H1 (cell line): ENCODE measurements at regions not wholly inside any gene's neighbourhood (a gene's known extent, or its start where the extent isn't known, plus 50 kb on each side); places are given as distances from the start of the nearest gene placed in this dataset.

Source experiments
- CTCF ChIA-PET: fragments of 300-600 bp; sonication (Branson Sonifier 250); formaldehyde crosslinking; loops from one replicate; lab custom pipeline; 2021; ENCODE audit not compliant: partially characterized antibody; lab: Charles Lee
- POLR2A ChIA-PET: fragments of 300-600 bp; sonication (Branson Sonifier 250); formaldehyde crosslinking; loops from one replicate; lab custom pipeline; 2021; ENCODE audit warnings: inconsistent platforms; ENCODE audit not compliant: partially characterized antibody; lab: Charles Lee
- DNase-seq, 2 experiments: peaks; one replicate each; pipeline versions ENCODE4 v3.0.0 to v3.0.0-alpha.2; 2010 to 2022; ENCODE audit warnings: low spot score in 2 of 2, low read depth in 1 of 2, mixed read lengths in 1 of 2
- FAIRE-seq: peaks from 2 replicates; lab custom pipeline; 2011; peaks lifted over from hg19 to GRCh38; lab: Jason Lieb, UNC
- H2AFZ ChIP-seq: 2 replicates; pipeline ENCODE4 v1.8.1; 2012; ENCODE audit warnings: low read length, inconsistent platforms
- H2AK5ac ChIP-seq: 2 replicates; pipeline ENCODE4 v1.6.1; 2013; ENCODE audit warnings: low read depth, low read length
- H2BK120ac ChIP-seq: replicated peaks from 2 replicates; pipeline ENCODE3; 2013; ENCODE audit warnings: low read depth, low read length, inconsistent platforms
- H2BK12ac ChIP-seq: 2 replicates; pipeline ENCODE4 v1.6.1; 2013; ENCODE audit warnings: low read depth, low read length
- H2BK15ac ChIP-seq: 2 replicates; pipeline ENCODE4 v1.6.1; 2013; ENCODE audit warnings: low read length
- H2BK20ac ChIP-seq: 2 replicates; pipeline ENCODE4 v1.6.1; 2013; ENCODE audit warnings: low read length
- H2BK5ac ChIP-seq: 2 replicates; pipeline ENCODE4 v1.6.1; 2013; ENCODE audit warnings: low read depth, low read length
- H3K14ac ChIP-seq: 2 replicates; pipeline ENCODE4 v1.6.1; 2013; ENCODE audit warnings: inconsistent platforms; ENCODE audit not compliant: insufficient read length
- H3K18ac ChIP-seq: 2 replicates; pipeline ENCODE4 v1.6.1; 2013; ENCODE audit warnings: low read length; ENCODE audit errors: extremely low read depth
- H3K23ac ChIP-seq: 2 replicates; pipeline ENCODE4 v1.6.1; 2013; ENCODE audit warnings: inconsistent platforms; ENCODE audit not compliant: insufficient read length
- H3K23me2 ChIP-seq: 2 replicates; pipeline ENCODE4 v1.6.1; 2013; ENCODE audit warnings: low read depth, low read length
- H3K27ac ChIP-seq: 2 replicates; pipeline ENCODE4 v1.6.1; 2011; ENCODE audit warnings: low read depth, low read length, inconsistent platforms
- H3K27me3 ChIP-seq, 4 experiments: replicated peaks in 1 of 4; 1 replicate in 1 of 4; 2 replicates in 3 of 4; pipeline versions ENCODE4 v1.6.1 to v1.8.1; 2011 to 2013; ENCODE audit warnings: low read length in 3 of 4, mild to moderate bottlenecking in 3 of 4, inconsistent platforms in 2 of 4, mixed read lengths in 2 of 4, moderate library complexity in 1 of 4; ENCODE audit not compliant: control insufficient read depth in 3 of 4, insufficient read depth in 3 of 4; ENCODE audit errors: extremely low read depth in 1 of 4
- H3K36me3 ChIP-seq, 4 experiments: 2 replicates each; pipeline versions ENCODE4 v1.6.1 to v1.8.1; 2011 to 2013; ENCODE audit warnings: mild to moderate bottlenecking in 4 of 4, low read length in 3 of 4, moderate library complexity in 2 of 4, control low read depth in 1 of 4, inconsistent platforms in 1 of 4; ENCODE audit not compliant: insufficient read depth in 4 of 4, control insufficient read depth in 2 of 4
- H3K4ac ChIP-seq: replicated peaks from 2 replicates; pipeline ENCODE3; 2013; ENCODE audit warnings: low read length, low read depth, mixed read lengths, inconsistent platforms; ENCODE audit not compliant: insufficient read length
- H3K4me1 ChIP-seq, 4 experiments: replicated peaks in 1 of 4; 1 replicate in 1 of 4; 2 replicates in 3 of 4; pipeline versions ENCODE4 v1.6.1 to v1.8.1; 2011 to 2013; ENCODE audit warnings: low read length in 3 of 4, inconsistent platforms in 2 of 4, mixed read lengths in 1 of 4; ENCODE audit not compliant: insufficient read depth in 4 of 4, control insufficient read depth in 3 of 4
- H3K4me2 ChIP-seq, 2 experiments: 2 replicates each; pipeline versions ENCODE4 v1.6.1 to v1.8.1; 2011 to 2013; ENCODE audit warnings: low read depth in 2 of 2, low read length in 2 of 2, control low read depth in 1 of 2, inconsistent platforms in 1 of 2, mild to moderate bottlenecking in 1 of 2; ENCODE audit not compliant: insufficient read depth in 1 of 2
- H3K4me3 ChIP-seq, 4 experiments: fragments of 200-600, 300-600 bp in 1 of 4; sonication (generic), shearing (Covaris generic), sonication (Bioruptor Twin) in 1 of 4; 2 replicates each; pipeline versions ENCODE4 v1.5.1 to v1.8.1; 2011 to 2016; ENCODE audit warnings: low read length in 4 of 4, low read depth in 3 of 4, control low read depth in 2 of 4, inconsistent platforms in 2 of 4, mild to moderate bottlenecking in 2 of 4, mixed read lengths in 1 of 4, moderate library complexity in 1 of 4; ENCODE audit not compliant: insufficient read depth in 2 of 4; ENCODE audit errors: extremely low read depth in 1 of 4
- H3K56ac ChIP-seq: replicated peaks from 2 replicates; pipeline ENCODE3; 2013; ENCODE audit warnings: low read depth, mild to moderate bottlenecking, mixed read lengths, low read length, inconsistent platforms; ENCODE audit not compliant: insufficient read length
- H3K79me1 ChIP-seq: 2 replicates; pipeline ENCODE4 v1.6.1; 2013; ENCODE audit warnings: low read depth, low read length, control low read depth
- H3K79me2 ChIP-seq, 2 experiments: 2 replicates each; pipeline versions ENCODE4 v1.6.1 to v1.8.1; 2012 to 2013; ENCODE audit warnings: low read length in 2 of 2, mild to moderate bottlenecking in 2 of 2, inconsistent platforms in 1 of 2; ENCODE audit not compliant: insufficient read depth in 2 of 2, control insufficient read depth in 1 of 2
- H3K9ac ChIP-seq, 4 experiments: replicated peaks in 1 of 4; 1 replicate in 1 of 4; 2 replicates in 3 of 4; pipeline versions ENCODE4 v1.6.1 to v1.8.1; 2011 to 2013; ENCODE audit warnings: low read depth in 3 of 4, low read length in 3 of 4, control low read depth in 2 of 4, mild to moderate bottlenecking in 2 of 4, moderate library complexity in 2 of 4, inconsistent platforms in 1 of 4; ENCODE audit errors: extremely low read depth in 1 of 4
- H3K9me3 ChIP-seq, 2 experiments: 2 replicates each; pipeline versions ENCODE4 v1.6.1 to v1.8.1; 2012 to 2013; ENCODE audit warnings: mild to moderate bottlenecking in 2 of 2, moderate library complexity in 2 of 2, control low read depth in 1 of 2, inconsistent platforms in 1 of 2, low read depth in 1 of 2, low read length in 1 of 2, mixed read lengths in 1 of 2; ENCODE audit not compliant: insufficient read depth in 2 of 2
- H4K20me1 ChIP-seq, 2 experiments: replicated peaks in 1 of 2; 2 replicates each; pipeline versions ENCODE3 to v1.8.1; 2011 to 2013; ENCODE audit warnings: inconsistent platforms in 2 of 2, low read length in 2 of 2, mild to moderate bottlenecking in 1 of 2; ENCODE audit not compliant: insufficient read depth in 2 of 2, control insufficient read depth in 1 of 2
- H4K5ac ChIP-seq: 2 replicates; pipeline ENCODE4 v1.6.1; 2013; ENCODE audit warnings: low read length, low read depth, mixed read lengths, inconsistent platforms; ENCODE audit not compliant: insufficient read length
- H4K8ac ChIP-seq: 2 replicates; pipeline ENCODE4 v1.8.0; 2013; ENCODE audit warnings: mild to moderate bottlenecking, moderate library complexity, low read length, inconsistent platforms; ENCODE audit not compliant: insufficient read depth; ENCODE audit errors: extremely low read depth
- H4K91ac ChIP-seq: replicated peaks from 2 replicates; pipeline ENCODE3; 2013; ENCODE audit warnings: low read length, mixed read lengths, inconsistent platforms; ENCODE audit not compliant: insufficient read length
- CBX5 ChIP-seq: fragments of 300-800, 300-1000 bp; sonication (generic); IDR thresholded peaks from 2 replicates; pipeline ENCODE4 v1.7.1; 2016; ENCODE audit warnings: antibody characterized with exemption, low read length, low read depth
- CBX8 ChIP-seq: fragments of 300-800, 300-1000 bp; sonication (generic); IDR thresholded peaks from 2 replicates; pipeline ENCODE4 v1.7.1; 2016; ENCODE audit warnings: low read depth, low read length, borderline replicate concordance
- CTCF ChIP-seq, 3 experiments: IDR thresholded peaks; 1 replicate in 2 of 3; 2 replicates in 1 of 3; pipeline versions ENCODE4 v1.5.1 to v1.6.1; 2011; ENCODE audit warnings: low read length in 3 of 3, mild to moderate bottlenecking in 3 of 3, inconsistent platforms in 2 of 3, low read depth in 1 of 3, moderate library complexity in 1 of 3; ENCODE audit not compliant: insufficient read depth in 1 of 3; ENCODE audit errors: control extremely low read depth in 1 of 3
- GABPA ChIP-seq: IDR thresholded peaks from 2 replicates; pipeline ENCODE4 v1.6.1; 2011; ENCODE audit warnings: mild to moderate bottlenecking, low read length, moderate library complexity, borderline replicate concordance; ENCODE audit not compliant: insufficient read depth
- MAX ChIP-seq: IDR thresholded peaks from 2 replicates; pipeline ENCODE4 v1.6.1; 2012; ENCODE audit warnings: inconsistent platforms
- TAF7 ChIP-seq: optimal IDR thresholded peaks from 2 replicates; pipeline ENCODE3; 2011; ENCODE audit warnings: low read depth, mild to moderate bottlenecking, inconsistent platforms, low read length, moderate library complexity, borderline replicate concordance
- WGBS, 2 experiments: shearing (Covaris generic) in 1 of 2; methylation state at CpG; one replicate each; pipeline versions ENCODE4 v1.1.6 to v1.1.7; 2013 to 2015; ENCODE audit warnings: low lambda C conversion rate in 2 of 2, mixed read lengths in 2 of 2, inconsistent platforms in 1 of 2, low coverage in 1 of 2, missing lambda C conversion rate in 1 of 2; ENCODE audit not compliant: insufficient replicate concordance in 2 of 2, insufficient coverage in 1 of 2, insufficient read length in 1 of 2; ENCODE audit errors: extremely low coverage in 1 of 2, missing lambda C conversion rate in 1 of 2; 5-methylcytosine and 5-hydroxymethylcytosine counted together

- Histone ChIP-seq H3K23ac (no peak overlapping the region), H2AK5ac (no peak overlapping the region), H3K4ac (no peak overlapping the region), H2BK20ac (peak overlapping the region; percentile 34), H3K9ac (no peak overlapping the region), H4K8ac (no peak overlapping the region), H3K27me3 (peaks cover 12 to 53% (median 44%) of the 10 kb centered on the region in 4 experiments), H3K9me3 (no peaks in the 10 kb centered on the region), H3K4me1 (peaks cover 3 to 29% (median 13%) of the 10 kb centered on the region in 4 experiments), H3K56ac (no peak overlapping the region), H3K23me2 (peaks cover 23% of the 10 kb centered on the region; the same call in 1 of the 2 replicates), H2BK5ac (no peak overlapping the region), H3K79me1 (no peaks in the 10 kb centered on the region)
- WGBS, 2 experiments, result 87% methylated on average over 4 of the region's 4 CpGs; no CpG with 5 or more reads in 1 of the 2 experiments
- CTCF ChIA-PET, result interaction anchor here (1.0 to 18.6 kb wide), 9 partner anchors 8 to 252 kb away, joined by 3 to 361 read pairs (median 5); no protein-coding TSS in a partner anchor
- TF ChIP-seq TAF7 (no peak), CTCF (IDR thresholded peaks at IDR 0.05; ENCODE audit: control extremely low read depth in 1 of 3, insufficient read depth in 1 of 3, low read depth in 1 of 3, low read length in 3 of 3) (no peak), GABPA (no peak), CBX8 (no peak), MAX (no peak), CBX5 (no peak)
- TF ChIP-seq, all 59 proteins: peak for 0
- H4K91ac ChIP-seq, result no peak overlapping the region
- H2AFZ ChIP-seq, result no peak overlapping the region
- no peak overlapping the region for H3K27ac ChIP-seq
- no peak overlapping the region for H2BK15ac ChIP-seq
- no peaks in the 10 kb centered on the region for H3K36me3 ChIP-seq
- no peaks in the 10 kb centered on the region for H3K79me2 ChIP-seq
- POLR2A ChIA-PET, result interaction anchor here (1.0 to 1.6 kb wide), 3 partner anchors 8 to 125 kb away, joined by 3 read pairs; no protein-coding TSS in a partner anchor
- no peak overlapping the region for H3K4me3 ChIP-seq
- FAIRE-seq, result no peak
- H4K5ac ChIP-seq, result no peak overlapping the region
- no peak overlapping the region for H3K14ac ChIP-seq
- no peak overlapping the region; a peak in 1 of 4 replicates for H3K4me2 ChIP-seq
- H2BK12ac ChIP-seq, result peak overlapping the region; percentile 23; the same call in 1 of the 2 replicates
- no peak overlapping the region for H2BK120ac ChIP-seq
- peaks cover 0 to under 1% of the 10 kb centered on the region in 2 experiments for H4K20me1 ChIP-seq
- no peak overlapping the region for H3K18ac ChIP-seq
- DNase-seq, result no peak
Observed at GRCh38 chr6:41430875-41431274, 95.5 kb downstream of the NCR2 start.
